Heart left ventricle (tissue), 16 donors: ENCODE measurements at regions not wholly inside any gene's neighbourhood (a gene's known extent, or its start where the extent isn't known, plus 50 kb on each side); places are given as distances from the start of the nearest gene placed in this dataset.

Source experiments
- ATAC-seq, 4 donors: fragments of 200-7000 bp; cut with Tn5 transposase; one replicate each; pipeline ENCODE4 v1.9.1; 2020 to 2022; ENCODE audit warnings: moderate library complexity in 4 of 4, mild to moderate bottlenecking in 3 of 4, moderate number of reproducible peaks in 1 of 4
- DNase-seq, 5 donors: peaks; one replicate each; pipeline ENCODE4 v3.0.0-alpha.2; 2020
- H3K27ac ChIP-seq, 12 donors: fragments of 200-600 bp; sonication (generic) in 4 of 12; one replicate each; pipeline versions ENCODE4 v1.5.0 to v1.8.0; 2016 to 2022; ENCODE audit warnings: mild to moderate bottlenecking in 2 of 12
- H3K27me3 ChIP-seq, 9 donors: fragments of 200-600 bp; sonication (generic) in 2 of 9; one replicate each; pipeline versions ENCODE4 v1.5.1 to v1.8.0; 2016 to 2022; ENCODE audit warnings: mild to moderate bottlenecking in 3 of 9
- H3K36me3 ChIP-seq, 9 donors: fragments of 200-600 bp; sonication (generic) in 2 of 9; one replicate each; pipeline versions ENCODE4 v1.5.0 to v1.8.0; 2018 to 2022; ENCODE audit warnings: mild to moderate bottlenecking in 2 of 9
- H3K4me1 ChIP-seq, 12 donors: fragments of 200-600 bp; sonication (generic) in 4 of 12; one replicate each; pipeline versions ENCODE4 v1.5.0 to v1.8.0; 2016 to 2022; ENCODE audit warnings: mild to moderate bottlenecking in 3 of 12
- H3K4me3 ChIP-seq, 12 donors: fragments of 200-600 bp; sonication (generic) in 4 of 12; one replicate each; pipeline versions ENCODE4 v1.5.0 to v1.8.0; 2017 to 2022; ENCODE audit warnings: mild to moderate bottlenecking in 9 of 12, moderate library complexity in 4 of 12
- H3K9me3 ChIP-seq, 12 donors: fragments of 200-600 bp; sonication (generic) in 4 of 12; one replicate each; pipeline versions ENCODE4 v1.5.0 to v1.8.0; 2016 to 2022; ENCODE audit warnings: mild to moderate bottlenecking in 1 of 12
- CTCF ChIP-seq, 12 donors: fragments of 200-600 bp; sonication (generic) in 4 of 12; IDR thresholded peaks; one replicate each; pipeline versions ENCODE4 v1.5.0 to v1.8.0; 2018 to 2022; ENCODE audit warnings: antibody characterized with exemption in 12 of 12, mild to moderate bottlenecking in 5 of 12
- POLR2A ChIP-seq, 2 donors: fragments of 450-650 bp; IDR thresholded peaks; one replicate each; pipeline ENCODE4 v1.6.1; 2017; ENCODE audit warnings: antibody characterized with exemption in 2 of 2, mild to moderate bottlenecking in 2 of 2, moderate library complexity in 2 of 2
- WGBS, 4 donors: extraction: QIAGEN DNeasy Blood & Tissue Kit in 2 of 4; methylation state at CpG; one replicate each; pipeline versions ENCODE4 v1.1.5 to v1.1.7; 2013 to 2018; 5-methylcytosine and 5-hydroxymethylcytosine counted together
- intact Hi-C, 10 donors: fragments of 100-400 bp; cut with DNase I; formaldehyde crosslinking; loops; one replicate each; pipeline versions ENCODE4 v1.11.1 to v1.14.2; 2022
- donor health status: ischemic (EF 13 %, LVEDD 7.1; RV severe dilation, severe dysfunction).
- donor health status: healthy with polysubstance abuse.
- donor health status: DM: no; HTN: yes; CAD: no.
- donor health status: DM: no; HTN: no; CAD: no.
- donor health status: ischemic (EF 25% LVEDD 6.9; RV normal size, moderate dysfunction).
- donor health status: ischemic (EF 25% LVEDD 5.7; RV mildly dilated, moderate dysfunction).
- donor health status: healthy.
- donor health status: DM: yes; HTN: yes; CAD: no.
- donor health status: ischemic (EF 35%, LVEDD 5.7; RV mildly dilated, moderate dysfunction).
- donor health status: nonischemic (EF 11% LVEDD 7.7; RV severe dilation, severe dysfunction).
- donor health status: DM: yes; HTN: yes; CAD: no.
- donor health status: PGD.
- donor health status: ischemic (EF 29% LVEDD 5.4; RV normal size, mild dysfunction).
- donor health status: nonischemic (EF 23%, LVEDD 6.1; RV moderate dilation, normal function).

GRCh38 chr13:62094932-62095331 lies 679.3 kb upstream of the PCDH20 start:
- 94 to 100% (median 96%) methylated on average over 1 of the region's 1 CpG for WGBS, 4 donors

GRCh38 chr13:62093984-62094780 lies 678.5 kb upstream of the PCDH20 start:
- H3K9me3 ChIP-seq = peaks cover 0 to 4% (median 0%) of the 10 kb centered on the region in 12 donors
- 77 to 86% (median 83%) methylated on average over 5 of the region's 5 CpGs for WGBS, 4 donors
- no peaks in the 10 kb centered on the region for H3K4me1 ChIP-seq
- no peaks in the 10 kb centered on the region for H3K27me3 ChIP-seq
- H3K36me3 ChIP-seq = no peaks in the 10 kb centered on the region
- no peak for DNase-seq
- ATAC-seq = no peak
- TF ChIP-seq POLR2A (IDR thresholded peaks at IDR 0.05) (no peak), CTCF (IDR thresholded peaks at IDR 0.05) (no peak)
- H3K27ac ChIP-seq = no peak overlapping the region
- intact Hi-C loops = no loop called here
- H3K4me3 ChIP-seq = no peak overlapping the region

More at GRCh38 chr13:62094932-62095331, 679.3 kb upstream of the PCDH20 start:
- ATAC-seq (no peak), DNase-seq (no peak)
- Histone ChIP-seq H3K9me3 (peaks cover 0 to 4% (median 0%) of the 10 kb centered on the region in 12 donors), H3K27ac (no peak overlapping the region), H3K4me1 (no peaks in the 10 kb centered on the region), H3K4me3 (no peak overlapping the region), H3K36me3 (no peaks in the 10 kb centered on the region), H3K27me3 (no peaks in the 10 kb centered on the region)
- intact Hi-C loops = no loop called here
- no peak for TF ChIP-seq CTCF (IDR thresholded peaks at IDR 0.05)
- no peak for TF ChIP-seq POLR2A (IDR thresholded peaks at IDR 0.05)

- DNase-seq (no peak), ATAC-seq (no peak)
- H3K9me3 ChIP-seq = peaks cover 0 to 4% (median 0%) of the 10 kb centered on the region in 12 donors
- H3K27ac ChIP-seq = no peak overlapping the region
- no peaks in the 10 kb centered on the region for H3K27me3 ChIP-seq
- no peaks in the 10 kb centered on the region for H3K36me3 ChIP-seq
- no peak overlapping the region for H3K4me3 ChIP-seq
- no peaks in the 10 kb centered on the region for H3K4me1 ChIP-seq
- intact Hi-C loops = no loop called here
- TF ChIP-seq CTCF (IDR thresholded peaks at IDR 0.05) = no peak
- WGBS, 4 donors = 67 to 72% (median 70%) methylated on average over 2 of the region's 2 CpGs
These were observed 677.3 kb upstream of the PCDH20 start for GRCh38 chr13:62092949-62093348.

- H3K9me3 ChIP-seq = peaks cover 0 to 4% (median 0%) of the 10 kb centered on the region in 12 donors
- H3K4me1 ChIP-seq = no peaks in the 10 kb centered on the region
- no peak for TF ChIP-seq CTCF (IDR thresholded peaks at IDR 0.05)
- no peak for TF ChIP-seq POLR2A (IDR thresholded peaks at IDR 0.05)
- H3K36me3 ChIP-seq = no peaks in the 10 kb centered on the region
- no peak overlapping the region for H3K27ac ChIP-seq
- H3K27me3 ChIP-seq = no peaks in the 10 kb centered on the region
- intact Hi-C loops = no loop called here
- H3K4me3 ChIP-seq = no peak overlapping the region
- ATAC-seq = no peak
- 75 to 81% (median 78%) methylated on average over 3 of the region's 3 CpGs for WGBS, 4 donors
- DNase-seq = no peak
These were observed 676.9 kb upstream of the PCDH20 start for GRCh38 chr13:62092536-62092935.
